SK-MEL-5 (cell line): ENCODE measurements at regions not wholly inside any gene's neighbourhood (a gene's known extent, or its start where the extent isn't known, plus 50 kb on each side); places are given as distances from the start of the nearest gene placed in this dataset.
A peak's percentile ranks its signal among the peaks of the same experiment; 100 is the strongest.

Experiments used
- DNase-seq: peaks from one replicate; pipeline ENCODE4 v3.0.0-alpha.2; 2016; ENCODE audit warnings: low read depth, low spot score
- in situ Hi-C: cut with HindIII; loops from 2 replicates; pipeline ENCODE4 v1.10.0; 2016; ENCODE audit warnings: low sequenced_read_pairs, high pct_unique_total_duplicates, low pct_unique_long_range_greater_than_20kb

- in situ Hi-C loops: no loop called here
- no peak for DNase-seq
Observed at GRCh38 chr15:31228980-31229826, 97.4 kb upstream of the KLF13 start.

DNA sequence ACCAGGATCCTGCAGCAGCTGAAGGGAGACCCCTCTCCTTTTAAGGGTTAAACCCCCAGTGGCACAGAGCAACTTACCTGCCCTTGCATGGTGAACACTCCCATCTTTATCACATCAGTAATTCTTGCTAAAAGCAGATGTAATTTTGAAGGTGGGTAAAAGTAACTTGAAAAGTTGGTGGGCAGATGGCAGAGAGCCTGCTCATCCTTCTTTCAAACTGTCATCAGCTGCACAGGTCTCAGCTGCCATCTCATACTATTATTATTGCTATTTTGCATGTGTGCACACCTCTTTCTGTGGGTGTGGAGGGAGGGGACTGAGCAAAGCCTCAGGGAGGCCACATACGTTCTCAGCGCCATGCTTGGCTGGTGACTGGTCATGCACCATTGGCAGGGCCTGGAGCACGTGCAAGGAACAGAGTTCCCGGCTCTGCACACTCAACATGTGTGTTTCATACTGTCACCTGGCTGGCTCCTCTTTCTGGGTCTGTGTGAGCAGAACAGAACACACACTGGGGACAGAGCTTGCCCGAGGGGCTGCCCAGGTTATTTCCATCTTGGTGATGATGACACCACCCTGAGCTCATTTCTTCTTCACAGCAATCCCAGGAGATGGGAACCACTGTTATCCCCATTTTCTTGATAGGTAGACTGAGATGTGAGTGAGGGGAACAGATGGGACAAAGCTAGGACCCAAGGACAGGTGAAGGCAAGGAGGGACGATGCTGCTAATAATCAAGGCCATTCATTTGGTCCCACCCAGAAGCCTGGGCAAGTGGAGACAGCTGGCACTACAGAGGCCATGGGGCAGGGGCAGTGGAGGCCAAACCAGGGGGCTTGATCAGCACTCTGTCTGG is 95.8 kb upstream of the KLF13 start:
- in situ Hi-C loops: no loop called here
- no peak for DNase-seq

DNA sequence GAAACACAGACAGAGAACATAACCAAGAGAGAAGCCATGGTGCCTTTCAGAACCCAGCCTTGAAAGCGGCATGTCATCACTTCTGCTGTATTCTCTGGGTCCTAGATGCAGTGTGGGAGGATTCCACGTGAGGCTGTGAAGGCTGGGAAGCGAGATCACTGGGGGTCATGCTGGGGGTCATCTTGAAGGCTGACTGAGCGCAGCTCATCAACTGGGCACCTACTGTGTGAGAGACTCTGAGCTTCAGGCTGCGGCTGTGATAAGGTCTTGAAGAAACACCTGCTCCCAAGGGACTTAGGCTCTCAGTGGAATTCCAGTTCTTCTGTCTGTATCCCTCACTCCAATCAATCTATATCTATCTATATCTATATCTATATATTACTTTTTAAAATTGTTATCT is 91.8 kb upstream of the KLF13 start:
- in situ Hi-C loops: no loop called here
- DNase-seq: no peak

GRCh38 chr15:31235311-31236183 is 91.1 kb upstream of the KLF13 start:
- in situ Hi-C loops: no loop called here
- peak; percentile 20 for DNase-seq

- DNase-seq: peak; percentile 90
- in situ Hi-C loops: no loop called here
Observed at GRCh38 chr15:31236184-31237042, 90.2 kb upstream of the KLF13 start.

DNA sequence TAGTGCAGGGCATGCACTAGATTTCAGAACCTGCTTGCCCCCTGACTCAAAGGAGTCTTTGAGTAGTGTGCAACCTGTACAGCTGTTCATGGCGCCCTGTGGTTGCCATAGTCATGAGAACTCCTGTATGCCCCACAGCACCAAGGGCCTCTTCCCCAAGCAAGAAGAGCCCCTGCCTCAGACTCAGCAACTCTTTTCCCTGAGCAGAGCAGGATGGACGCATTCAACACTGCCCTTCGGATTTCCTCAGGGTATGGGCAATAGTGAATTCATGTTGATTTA is 89.7 kb upstream of the KLF13 start:
- in situ Hi-C loops: no loop called here
- no peak for DNase-seq

DNA sequence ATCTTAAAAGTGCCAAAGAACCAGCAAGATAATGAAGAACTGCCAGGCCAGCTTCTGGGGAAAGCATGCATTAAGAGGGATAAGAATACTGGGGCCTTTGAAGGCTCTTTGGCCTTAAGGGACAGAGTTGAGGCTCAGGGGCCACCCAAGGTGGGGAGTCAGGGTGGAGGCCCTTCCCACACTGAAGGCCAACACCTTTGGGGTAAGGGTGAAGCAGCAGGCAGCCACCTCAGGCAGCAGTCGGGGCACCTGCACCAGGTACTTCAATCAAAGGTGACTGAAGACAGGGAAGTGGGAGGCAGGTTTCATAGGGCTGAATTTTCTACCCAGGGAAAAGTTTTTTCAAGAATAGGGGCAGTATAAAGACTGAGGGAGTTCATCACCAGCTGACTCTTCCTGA is 87.7 kb upstream of the KLF13 start:
- in situ Hi-C loops: no loop called here
- DNase-seq: no peak

DNA sequence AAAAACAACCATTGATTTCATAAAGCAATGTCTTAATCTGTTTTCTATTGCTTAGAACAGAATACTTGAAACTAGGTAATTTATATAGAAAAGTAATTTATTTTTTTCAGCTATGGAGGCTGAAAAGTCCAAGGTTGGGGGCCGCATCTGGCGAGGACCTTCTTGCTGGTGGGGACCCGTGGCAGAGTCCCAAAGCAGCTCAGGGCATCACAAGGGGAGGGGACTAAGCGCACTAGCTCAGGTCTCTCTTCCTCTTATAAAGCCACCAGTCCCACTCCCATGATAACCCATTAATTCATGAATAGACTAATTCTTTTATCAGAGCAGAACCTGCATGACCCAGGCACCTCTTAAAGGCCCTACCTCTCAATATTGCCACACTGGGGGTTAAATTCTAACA is 87.2 kb upstream of the KLF13 start:
- DNase-seq: no peak
- in situ Hi-C loops: no loop called here

- in situ Hi-C loops: no loop called here
- DNase-seq: no peak
Observed at GRCh38 chr15:31241888-31242522, 84.6 kb upstream of the KLF13 start.

GRCh38 chr15:31243895-31244294 is 82.7 kb upstream of the KLF13 start:
- no peak for DNase-seq
- in situ Hi-C loops: no loop called here

DNA sequence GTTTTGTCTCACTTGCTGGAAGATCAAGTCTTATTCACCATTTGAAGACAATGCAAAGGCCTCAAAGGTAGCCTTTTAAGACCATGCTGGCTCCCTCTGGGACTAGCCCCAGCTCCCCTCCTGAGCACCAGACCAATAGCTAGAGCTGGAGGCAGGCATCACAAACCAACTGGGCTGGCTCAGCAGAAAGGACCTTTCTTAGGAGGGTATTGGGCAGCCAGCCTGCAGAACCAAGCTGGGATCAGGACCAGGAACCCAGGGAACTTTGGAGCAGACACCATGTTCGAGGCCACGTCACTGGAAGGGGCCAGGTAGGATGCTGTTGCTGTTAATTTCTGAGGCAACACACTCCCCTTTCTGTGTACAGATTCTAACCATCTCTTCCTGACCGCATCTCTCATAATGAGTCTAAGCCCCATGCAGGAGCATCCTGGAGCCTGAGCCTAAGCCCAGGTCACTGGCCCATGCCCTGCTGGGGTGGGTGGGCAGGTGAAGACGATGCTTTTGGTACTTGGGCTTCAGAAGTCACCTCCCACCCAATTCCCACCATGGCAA is 81.4 kb upstream of the KLF13 start:
- in situ Hi-C loops: no loop called here

DNA sequence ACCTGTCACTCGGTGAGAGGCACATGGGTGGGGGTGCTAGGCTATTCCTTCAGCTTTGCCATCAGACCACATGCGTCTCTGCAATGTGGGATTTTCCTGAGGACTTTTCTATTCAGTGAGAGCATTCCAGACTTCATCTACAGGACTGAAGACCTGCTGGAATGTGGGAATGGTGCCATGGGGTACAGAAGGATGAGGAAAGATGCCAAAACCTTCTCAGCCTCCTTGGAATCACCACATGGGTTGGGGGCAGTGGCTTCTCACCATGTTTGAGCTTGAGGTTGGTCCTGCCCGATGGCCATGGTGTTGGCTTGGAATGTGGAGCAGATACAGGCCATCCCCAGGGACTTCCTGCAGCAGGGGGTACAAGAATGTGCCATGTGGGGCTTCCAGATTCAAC is 80.9 kb upstream of the KLF13 start:
- no peak for DNase-seq
- in situ Hi-C loops: no loop called here

More for the DNA sequence above, 81.4 kb upstream of the KLF13 start:
- no peak for DNase-seq

DNA sequence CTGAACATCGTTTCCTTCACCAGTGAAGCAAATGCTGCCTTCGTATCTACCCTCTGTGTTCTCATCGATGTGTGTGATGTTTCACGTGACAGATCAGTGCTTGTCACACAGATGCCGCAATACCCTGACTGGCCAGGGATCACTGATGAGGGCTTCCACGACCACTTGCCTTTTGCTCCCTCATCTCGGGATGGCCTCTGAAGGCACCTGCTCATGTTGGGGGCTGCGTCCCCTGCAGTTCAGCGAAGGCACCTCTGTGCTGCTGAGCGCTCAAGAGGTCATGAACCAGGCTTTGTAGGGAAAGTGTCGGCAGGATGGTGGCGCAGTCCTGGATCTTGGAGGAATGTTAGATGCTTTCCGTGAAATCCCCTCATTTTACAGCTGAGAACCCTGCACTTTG is 79.2 kb upstream of the KLF13 start:
- in situ Hi-C loops: no loop called here
- DNase-seq: no peak

- DNase-seq: no peak
- in situ Hi-C loops: no loop called here
Observed at GRCh38 chr15:31248263-31248662, 78.4 kb upstream of the KLF13 start.

- no peak for DNase-seq
- in situ Hi-C loops: no loop called here
Observed at GRCh38 chr15:31248951-31249350, 77.7 kb upstream of the KLF13 start.

- DNase-seq: no peak
- in situ Hi-C loops: no loop called here
Observed at GRCh38 chr15:31250033-31250432, 76.6 kb upstream of the KLF13 start.

DNA sequence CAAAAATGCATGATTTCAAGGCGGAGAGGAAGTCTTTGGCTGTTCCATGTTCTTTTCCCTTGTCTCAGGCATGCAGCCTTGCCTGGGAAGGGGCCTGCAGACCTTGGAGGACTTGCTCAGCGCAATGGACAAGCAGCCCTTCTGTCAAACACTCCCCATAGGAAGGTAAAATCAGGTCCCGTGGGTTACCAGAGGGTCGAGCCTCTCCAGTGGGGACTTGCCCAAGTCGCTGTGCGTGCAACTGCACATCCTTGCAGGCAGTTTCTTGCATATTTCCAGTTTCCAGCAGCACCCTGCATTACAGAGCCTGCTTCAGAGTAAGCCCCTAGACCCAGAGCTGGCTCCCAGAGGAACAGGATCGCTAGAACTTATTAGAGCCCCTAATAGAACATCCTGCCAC is 75.5 kb upstream of the KLF13 start:
- in situ Hi-C loops: no loop called here

More for the DNA sequence above, 75.5 kb upstream of the KLF13 start:
- DNase-seq: no peak
